Neural crest cell (in vitro differentiated cells): ENCODE measurements at regions not wholly inside any gene's neighbourhood (a gene's known extent, or its start where the extent isn't known, plus 50 kb on each side); places are given as distances from the start of the nearest gene placed in this dataset.

Source experiments
- DNase-seq: peaks from one replicate; pipeline ENCODE4 v3.0.0; 2021; ENCODE audit warnings: low read depth, mixed read lengths, low spot score
- H3K27ac Mint-ChIP-seq: one replicate; pipeline ENCODE4 v1.8.0; 2021; ENCODE audit warnings: mild to moderate bottlenecking, mixed read lengths; ENCODE audit not compliant: unreplicated experiment
- H3K27me3 Mint-ChIP-seq: 2 replicates; pipeline ENCODE4 v1.8.0; 2021; ENCODE audit warnings: low read depth, mild to moderate bottlenecking, mixed read lengths
- H3K36me3 Mint-ChIP-seq: 2 replicates; pipeline ENCODE4 v1.8.0; 2021; ENCODE audit warnings: low read depth, mild to moderate bottlenecking, mixed read lengths
- H3K4me1 Mint-ChIP-seq: 2 replicates; pipeline ENCODE4 v1.8.0; 2021; ENCODE audit warnings: mixed read lengths
- H3K4me3 Mint-ChIP-seq: one replicate; pipeline ENCODE4 v1.8.0; 2021; ENCODE audit warnings: mild to moderate bottlenecking, mixed read lengths
- H3K9me3 Mint-ChIP-seq: 2 replicates; pipeline ENCODE4 v1.8.0; 2021; ENCODE audit warnings: mixed read lengths
- CTCF ChIP-seq: fragments of 200-600 bp; sonication (generic); conservative IDR thresholded peaks from 2 replicates; pipeline ENCODE4 v1.5.0; 2021; ENCODE audit warnings: antibody characterized with exemption, mild to moderate bottlenecking

DNA sequence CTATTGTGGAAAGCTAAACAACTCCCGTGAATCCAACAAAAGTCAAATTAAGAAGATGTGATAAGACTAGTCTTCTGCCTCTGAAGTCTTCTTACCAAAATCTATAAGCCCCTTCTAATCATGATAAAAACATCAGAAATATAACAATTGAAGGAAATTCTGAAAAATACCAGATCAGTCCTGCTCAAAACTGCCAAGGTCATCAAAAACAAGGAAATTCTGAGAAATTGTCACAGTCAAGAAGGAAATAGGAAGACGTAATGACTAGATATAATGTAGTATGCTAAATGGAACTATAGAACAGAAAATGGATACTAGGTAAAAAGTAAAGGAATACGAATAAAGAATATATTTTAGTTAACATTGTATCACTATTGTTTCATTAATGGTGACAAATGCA is 314.0 kb downstream of the TMX3 start:
- Mint-ChIP-seq H3K9me3 (peaks cover 3% of the 10 kb centered on the region), H3K36me3 (no peaks in the 10 kb centered on the region), H3K27ac (no peak overlapping the region), H3K27me3 (no peaks in the 10 kb centered on the region), H3K4me1 (peaks cover 17% of the 10 kb centered on the region), H3K4me3 (no peak overlapping the region)
- no peak for TF ChIP-seq CTCF
- DNase-seq: no peak

GRCh38 chr18:68399721-68400120 is 315.2 kb downstream of the TMX3 start:
- peaks cover 17% of the 10 kb centered on the region for H3K4me1 Mint-ChIP-seq
- TF ChIP-seq CTCF: no peak
- no peak for DNase-seq
- no peak overlapping the region for H3K4me3 Mint-ChIP-seq
- H3K27ac Mint-ChIP-seq: no peak overlapping the region
- H3K36me3 Mint-ChIP-seq: no peaks in the 10 kb centered on the region
- no peaks in the 10 kb centered on the region for H3K27me3 Mint-ChIP-seq
- peaks cover 3% of the 10 kb centered on the region for H3K9me3 Mint-ChIP-seq

DNA sequence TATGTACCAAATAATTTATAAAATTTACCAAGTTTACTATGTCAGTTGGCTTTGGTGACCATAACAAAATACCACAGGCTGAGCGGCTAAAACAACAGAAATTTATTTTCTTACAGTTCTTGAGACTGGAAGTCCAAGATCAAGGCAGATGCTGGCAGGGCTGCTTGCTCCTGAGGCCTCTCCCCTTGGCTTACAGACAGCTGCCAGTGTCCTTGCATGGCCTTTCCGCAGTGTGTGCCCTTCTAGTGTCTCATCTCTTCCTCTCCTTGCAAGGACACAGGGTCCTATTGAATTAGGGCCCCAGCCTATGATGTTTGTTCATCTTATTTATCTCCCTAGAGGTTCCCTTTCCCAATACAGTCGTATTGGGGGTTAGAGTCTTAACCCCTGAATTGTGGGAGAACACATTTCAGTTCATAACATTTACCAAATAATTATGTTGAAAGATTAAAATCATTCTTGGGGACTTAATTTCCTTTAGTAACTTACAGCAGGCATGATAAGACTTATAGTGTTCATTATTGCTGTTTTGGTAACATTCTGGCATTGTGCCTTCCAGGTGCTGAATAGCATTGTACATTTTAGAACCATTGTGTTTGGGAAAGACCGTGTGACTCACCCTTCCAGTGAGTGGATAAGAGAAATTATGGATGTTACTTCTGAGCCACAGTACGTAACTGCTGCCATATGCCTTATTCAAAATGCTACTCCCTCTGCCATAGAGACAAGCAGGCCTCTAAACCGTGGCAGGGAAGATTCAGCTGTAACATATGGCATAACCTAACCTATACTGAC is 317.5 kb downstream of the TMX3 start:
- no peaks in the 10 kb centered on the region for H3K27me3 Mint-ChIP-seq
- TF ChIP-seq CTCF: no peak
- no peak overlapping the region for H3K27ac Mint-ChIP-seq
- DNase-seq: no peak
- no peak overlapping the region for H3K4me3 Mint-ChIP-seq
- peaks cover 3% of the 10 kb centered on the region for H3K9me3 Mint-ChIP-seq
- no peaks in the 10 kb centered on the region for H3K36me3 Mint-ChIP-seq
- peaks cover 10% of the 10 kb centered on the region for H3K4me1 Mint-ChIP-seq

DNA sequence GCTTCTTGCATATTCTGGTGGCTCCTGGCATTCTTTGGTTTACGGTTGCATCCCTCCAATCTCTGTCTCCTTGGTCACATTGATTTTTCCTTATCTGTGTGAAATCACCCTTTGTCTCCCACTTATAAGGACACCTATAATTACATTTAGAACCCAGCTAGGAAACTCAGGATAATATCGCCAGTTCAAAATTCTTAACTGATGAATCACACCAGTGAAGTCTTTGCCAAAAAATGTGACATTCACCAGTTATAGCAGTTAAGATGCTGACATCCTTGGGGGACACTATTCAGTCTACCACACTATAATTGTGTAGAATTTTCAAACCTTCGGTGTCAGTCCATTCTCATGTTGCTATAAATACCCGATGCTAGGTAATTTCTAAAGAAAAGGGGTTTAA is 320.2 kb downstream of the TMX3 start:
- no peak for DNase-seq
- H3K36me3 Mint-ChIP-seq: no peaks in the 10 kb centered on the region
- peaks cover 3% of the 10 kb centered on the region for H3K9me3 Mint-ChIP-seq
- H3K27ac Mint-ChIP-seq: no peak overlapping the region
- no peak overlapping the region for H3K4me3 Mint-ChIP-seq
- H3K27me3 Mint-ChIP-seq: no peaks in the 10 kb centered on the region
- TF ChIP-seq CTCF: no peak
- H3K4me1 Mint-ChIP-seq: no peaks in the 10 kb centered on the region

DNA sequence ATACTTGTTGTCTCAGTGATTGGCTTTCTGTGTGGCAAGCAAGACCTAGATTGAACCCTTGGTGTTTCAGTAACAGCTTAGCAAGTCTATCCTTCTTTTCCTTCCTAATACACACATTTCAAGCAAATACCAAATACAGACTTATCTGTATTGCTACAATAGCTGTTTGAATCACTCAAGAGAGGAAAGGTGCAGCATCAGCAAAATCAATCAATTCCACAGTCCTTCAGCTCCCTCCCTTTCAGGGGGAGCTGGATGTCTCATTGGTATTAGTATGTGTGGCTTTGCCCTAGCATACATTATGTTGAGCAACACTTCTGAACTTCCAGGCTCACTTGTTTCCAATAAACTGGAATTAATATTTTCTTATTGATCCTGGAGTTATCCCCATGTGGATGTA is 323.1 kb downstream of the TMX3 start:
- Mint-ChIP-seq H3K4me1 (no peaks in the 10 kb centered on the region), H3K27me3 (no peaks in the 10 kb centered on the region), H3K4me3 (no peak overlapping the region), H3K27ac (no peak overlapping the region), H3K36me3 (no peaks in the 10 kb centered on the region), H3K9me3 (no peaks in the 10 kb centered on the region)
- DNase-seq: no peak
- TF ChIP-seq CTCF: no peak
